OCI-LY1 (cell line): ENCODE measurements at regions not wholly inside any gene's neighbourhood (a gene's known extent, or its start where the extent isn't known, plus 50 kb on each side); places are given as distances from the start of the nearest gene placed in this dataset.

ENCODE experiments used
- H2AFZ ChIP-seq: fragments of 200-600 bp; sonication (generic), shearing (Covaris generic); 2 replicates; pipeline ENCODE4 v1.6.0; 2014; ENCODE audit warnings: antibody characterized with exemption, mild to moderate bottlenecking, low read length
- H3F3A ChIP-seq: fragments of 200-600 bp; sonication (generic), shearing (Covaris generic); 2 replicates; pipeline ENCODE4 v1.6.0; 2014; ENCODE audit warnings: mild to moderate bottlenecking, antibody characterized with exemption, low read length, moderate library complexity; ENCODE audit not compliant: insufficient read depth
- H3K27ac ChIP-seq: fragments of 200-600 bp; sonication (generic); 2 replicates; pipeline ENCODE4 v1.5.1; 2014; ENCODE audit warnings: low read length, mixed run types, mild to moderate bottlenecking, low read depth; ENCODE audit not compliant: poor library complexity, severe bottlenecking
- H3K27me3 ChIP-seq: fragments of 200-600 bp; sonication (generic); 2 replicates; pipeline ENCODE4 v1.6.0; 2014; ENCODE audit warnings: antibody characterized with exemption, mild to moderate bottlenecking, low read length, moderate library complexity; ENCODE audit not compliant: insufficient read depth
- H3K36me3 ChIP-seq: fragments of 200-600 bp; sonication (generic); 2 replicates; pipeline ENCODE4 v1.6.1; 2014; ENCODE audit warnings: mild to moderate bottlenecking, antibody characterized with exemption, low read length, moderate library complexity, mixed read lengths; ENCODE audit not compliant: insufficient read depth
- H3K4me1 ChIP-seq: fragments of 200-600 bp; sonication (generic); 2 replicates; pipeline ENCODE4 v1.5.1; 2014; ENCODE audit warnings: mild to moderate bottlenecking, low read length, moderate library complexity; ENCODE audit not compliant: insufficient read depth, severe bottlenecking
- H3K4me2 ChIP-seq: fragments of 200-600 bp; sonication (generic), shearing (Covaris generic); 2 replicates; pipeline ENCODE4 v1.6.1; 2014; ENCODE audit warnings: low read length
- H3K4me3 ChIP-seq: fragments of 200-600 bp; sonication (generic); 2 replicates; pipeline ENCODE4 v1.5.1; 2014; ENCODE audit warnings: low read length, low read depth, mild to moderate bottlenecking, mixed read lengths; ENCODE audit not compliant: poor library complexity, severe bottlenecking
- H3K79me2 ChIP-seq: fragments of 200-600 bp; shearing (Covaris generic); 2 replicates; pipeline ENCODE4 v1.6.1; 2016; ENCODE audit warnings: mixed run types, low read length, mixed read lengths; ENCODE audit not compliant: insufficient read depth
- H3K9ac ChIP-seq: fragments of 200-600 bp; sonication (generic), shearing (Covaris generic); 2 replicates; pipeline ENCODE4 v1.6.1; 2014; ENCODE audit warnings: mild to moderate bottlenecking, low read length, mixed read lengths
- H3K9me2 ChIP-seq: fragments of 200-600 bp; sonication (generic), shearing (Covaris generic); 2 replicates; pipeline ENCODE4 v1.6.1; 2014; ENCODE audit warnings: low read depth, mild to moderate bottlenecking, low read length, mixed read lengths
- H3K9me3 ChIP-seq: fragments of 200-600 bp; shearing (Covaris generic); 2 replicates; pipeline ENCODE4 v1.6.1; 2014; ENCODE audit warnings: low read length, mixed read lengths
- H4K20me1 ChIP-seq: fragments of 200-600 bp; sonication (generic), shearing (Covaris generic); 2 replicates; pipeline ENCODE4 v1.6.0; 2016; ENCODE audit warnings: mild to moderate bottlenecking, low read length; ENCODE audit not compliant: insufficient read depth
- CTCF ChIP-seq: fragments of 200-600 bp; sonication (generic), shearing (Covaris generic); IDR thresholded peaks from 2 replicates; pipeline ENCODE4 v1.5.1; 2017; ENCODE audit warnings: mild to moderate bottlenecking, antibody characterized with exemption, low read length, moderate library complexity, mixed read lengths
- EZH2 ChIP-seq: fragments of 200-600 bp; sonication (generic), shearing (Covaris generic); IDR thresholded peaks from 2 replicates; pipeline ENCODE4 v1.8.0; 2017; ENCODE audit warnings: borderline replicate concordance, mixed run types, mild to moderate bottlenecking, antibody characterized with exemption, low read length, moderate library complexity, mixed read lengths

DNA sequence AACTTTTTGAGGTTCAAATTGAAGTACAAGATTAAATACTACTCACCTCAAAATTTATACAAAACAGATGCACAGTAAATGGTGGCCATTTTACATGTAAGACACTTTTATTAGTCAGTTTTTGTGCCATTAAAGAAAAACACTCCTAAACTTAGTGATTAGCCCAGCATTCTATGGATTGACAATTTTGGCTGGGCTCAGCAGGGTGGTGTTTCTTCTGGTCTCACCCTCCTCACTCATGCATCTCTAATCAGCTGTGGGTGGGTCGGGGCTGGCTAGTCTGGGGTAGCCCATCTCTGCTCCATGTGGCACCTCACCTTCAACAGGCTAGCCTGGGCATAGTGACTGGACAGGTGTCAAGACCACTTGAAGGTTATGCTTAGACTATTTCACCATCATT is 71.6 kb upstream of the BTBD3 start:
- no peaks in the 10 kb centered on the region for H3K27me3 ChIP-seq
- no peak overlapping the region for H3K27ac ChIP-seq
- no peaks in the 10 kb centered on the region for H3K9me3 ChIP-seq
- no peaks in the 10 kb centered on the region for H3K9me2 ChIP-seq
- H4K20me1 ChIP-seq: no peaks in the 10 kb centered on the region
- no peak overlapping the region for H3K9ac ChIP-seq
- no peaks in the 10 kb centered on the region for H3K4me1 ChIP-seq
- H3F3A ChIP-seq: no peaks in the 10 kb centered on the region
- TF ChIP-seq CTCF (no peak), EZH2 (no peak)
- no peak overlapping the region for H3K4me2 ChIP-seq
- no peak overlapping the region for H2AFZ ChIP-seq
- no peaks in the 10 kb centered on the region for H3K79me2 ChIP-seq
- H3K4me3 ChIP-seq: no peak overlapping the region
- H3K36me3 ChIP-seq: no peaks in the 10 kb centered on the region

DNA sequence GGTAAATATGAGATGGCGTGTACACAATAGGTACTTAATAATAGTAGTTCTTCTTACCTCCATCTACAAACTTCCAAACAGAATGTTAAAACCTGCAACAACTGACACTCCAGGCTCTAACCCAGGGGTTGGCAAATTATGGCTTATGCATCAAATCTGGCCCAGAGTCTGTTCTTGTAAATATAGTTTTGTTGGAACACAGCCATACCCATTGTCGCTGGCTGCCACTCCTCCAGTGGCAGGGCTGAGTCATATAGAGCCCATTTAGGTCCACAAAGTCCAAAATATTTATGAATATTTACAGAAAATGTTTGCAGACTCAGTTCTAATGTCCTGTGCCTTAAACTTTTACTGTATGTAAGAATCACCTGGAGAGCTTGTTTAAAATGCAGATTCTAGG is 69.9 kb upstream of the BTBD3 start:
- no peak overlapping the region for H3K4me2 ChIP-seq
- no peaks in the 10 kb centered on the region for H3K36me3 ChIP-seq
- no peaks in the 10 kb centered on the region for H3K9me2 ChIP-seq
- H3K9me3 ChIP-seq: no peaks in the 10 kb centered on the region
- H3K9ac ChIP-seq: no peak overlapping the region
- TF ChIP-seq EZH2 (no peak), CTCF (no peak)
- no peak overlapping the region for H3K27ac ChIP-seq
- no peaks in the 10 kb centered on the region for H3F3A ChIP-seq
- H3K27me3 ChIP-seq: no peaks in the 10 kb centered on the region
- H3K79me2 ChIP-seq: no peaks in the 10 kb centered on the region
- no peak overlapping the region for H2AFZ ChIP-seq
- no peaks in the 10 kb centered on the region for H3K4me1 ChIP-seq
- H3K4me3 ChIP-seq: no peak overlapping the region
- H4K20me1 ChIP-seq: no peaks in the 10 kb centered on the region

GRCh38 chr20:11849270-11849915 is 68.3 kb upstream of the BTBD3 start:
- no peak overlapping the region for H3K27ac ChIP-seq
- no peaks in the 10 kb centered on the region for H3K79me2 ChIP-seq
- H3K4me3 ChIP-seq: no peak overlapping the region
- TF ChIP-seq CTCF (no peak), EZH2 (no peak)
- H3F3A ChIP-seq: no peaks in the 10 kb centered on the region
- H3K9ac ChIP-seq: no peak overlapping the region
- no peaks in the 10 kb centered on the region for H4K20me1 ChIP-seq
- H3K4me1 ChIP-seq: no peaks in the 10 kb centered on the region
- no peaks in the 10 kb centered on the region for H3K27me3 ChIP-seq
- no peak overlapping the region for H2AFZ ChIP-seq
- no peaks in the 10 kb centered on the region for H3K36me3 ChIP-seq
- H3K9me3 ChIP-seq: no peaks in the 10 kb centered on the region
- no peak overlapping the region for H3K4me2 ChIP-seq
- no peaks in the 10 kb centered on the region for H3K9me2 ChIP-seq
